GM19043 (cell line): ENCODE measurements at regions not wholly inside any gene's neighbourhood (a gene's known extent, or its start where the extent isn't known, plus 50 kb on each side); places are given as distances from the start of the nearest gene placed in this dataset.

Experiments
- ATAC-seq: cut with Tn5 transposase; IDR thresholded peaks from one replicate; pipeline ENCODE4 v1.9.1; 2021; ENCODE audit warnings: low read depth; ENCODE audit not compliant: unreplicated experiment

DNA sequence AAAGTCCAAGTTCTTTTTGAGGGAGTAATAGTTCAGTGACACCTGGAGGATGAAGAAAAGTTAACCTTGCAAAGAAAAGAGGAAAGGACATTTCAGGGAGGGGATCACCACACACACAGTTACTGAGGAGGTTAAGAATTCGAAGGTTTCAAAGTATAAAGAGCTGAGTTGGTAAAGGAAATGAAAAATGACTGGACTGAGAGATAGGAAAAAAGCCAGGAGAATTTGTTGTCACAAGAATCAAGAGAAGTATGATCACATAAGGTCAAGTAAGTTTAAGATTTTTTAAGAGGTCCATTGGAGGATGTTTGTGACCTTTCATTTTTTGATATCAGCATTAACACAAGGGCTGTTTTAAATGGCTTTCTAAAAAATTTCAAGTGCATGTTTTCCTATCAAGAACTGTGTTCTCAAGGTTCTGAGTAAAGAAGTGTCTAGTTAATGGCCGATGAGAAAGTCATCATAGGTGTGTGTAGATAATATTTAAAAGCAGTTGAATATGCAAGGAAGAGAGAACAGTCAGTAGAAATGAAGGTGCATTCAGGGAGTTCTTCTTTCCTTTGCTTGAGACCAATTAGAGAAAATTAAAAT lies 189.2 kb upstream of the RBMS3 start:
- no peak for ATAC-seq

DNA sequence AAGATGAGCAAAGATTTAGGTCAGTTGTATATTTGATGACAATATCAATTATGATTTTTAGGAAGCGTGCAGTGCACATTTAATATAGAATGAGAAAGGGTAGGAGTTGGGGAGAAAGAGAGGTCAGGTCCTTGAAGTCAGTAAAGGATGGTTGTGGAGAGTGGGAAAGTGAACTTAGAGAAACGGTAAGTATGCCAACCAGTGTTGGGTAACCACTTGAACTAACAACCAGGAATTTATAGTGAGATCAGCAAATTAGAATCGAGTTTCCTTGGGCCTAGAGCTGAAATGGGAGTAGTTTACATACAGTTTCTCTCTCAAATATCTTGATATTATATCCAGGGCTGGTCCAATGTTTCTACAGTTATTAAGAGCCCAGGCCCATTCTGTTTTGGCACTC lies 188.5 kb upstream of the RBMS3 start:
- ATAC-seq = no peak

DNA sequence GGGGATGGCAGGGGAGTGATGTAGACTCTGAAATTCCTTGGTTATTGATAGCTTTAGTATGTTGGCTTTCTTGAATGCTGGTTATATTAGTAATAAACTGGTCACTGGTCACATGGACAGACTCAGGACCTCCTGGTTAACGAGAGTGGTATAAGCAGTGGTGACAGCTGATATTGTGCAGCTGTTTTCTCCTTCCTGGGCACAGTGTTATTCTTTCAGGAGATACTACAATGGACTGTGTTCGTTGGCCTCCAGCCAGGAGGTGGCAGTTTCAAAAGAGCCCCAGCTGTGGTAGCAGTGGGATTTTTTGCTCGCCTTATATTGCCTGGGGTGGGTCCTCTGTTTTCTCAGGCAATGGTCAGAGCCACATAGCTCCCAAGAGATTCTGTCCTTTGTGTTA lies 181.6 kb upstream of the RBMS3 start:
- ATAC-seq = no peak

- no peak for ATAC-seq
Measured at GRCh38 chr3:29099775-29100174, 181.1 kb upstream of the RBMS3 start.

DNA sequence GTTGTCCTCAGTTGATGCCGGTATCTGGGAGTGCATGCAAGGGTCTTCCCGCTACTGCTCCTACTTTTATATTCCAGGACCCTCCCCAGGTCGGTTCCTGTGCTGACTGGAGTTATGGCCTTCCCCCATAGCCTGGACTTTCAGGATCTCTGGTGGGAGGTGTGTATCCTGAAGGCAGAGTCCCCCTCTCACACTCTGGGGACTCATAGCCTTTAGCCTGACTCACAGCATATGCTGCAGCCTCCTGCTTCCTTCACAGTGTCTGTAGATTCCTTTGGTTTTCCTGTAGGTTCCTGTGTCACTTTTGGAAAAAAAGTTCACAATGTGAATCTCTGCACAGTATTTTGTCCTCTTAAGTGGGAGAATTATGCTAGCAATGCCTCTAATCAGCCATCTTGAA lies 180.6 kb upstream of the RBMS3 start:
- ATAC-seq = no peak

DNA sequence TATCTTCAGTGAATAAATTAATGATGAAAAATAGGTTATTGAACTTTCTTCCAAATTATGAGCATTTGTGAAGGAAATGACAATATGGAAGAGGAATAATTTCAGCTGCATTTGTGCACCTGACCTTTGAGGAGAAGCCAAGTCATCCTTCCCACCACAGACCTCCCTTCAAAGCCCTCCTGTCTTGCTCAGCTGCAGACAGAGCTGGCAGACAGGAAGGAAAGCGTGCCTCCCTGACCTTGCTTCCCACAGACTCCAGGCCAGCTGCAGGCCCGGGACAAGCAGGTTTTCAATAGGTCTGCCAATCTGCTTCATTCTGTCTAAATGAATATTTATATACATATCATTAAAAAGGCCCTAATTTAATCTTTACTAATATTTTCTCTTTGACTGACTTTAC lies 152.9 kb upstream of the RBMS3 start:
- no peak for ATAC-seq

GRCh38 chr3:29137601-29138000 lies 143.3 kb upstream of the RBMS3 start:
- no peak for ATAC-seq

GRCh38 chr3:29138171-29138570 lies 142.7 kb upstream of the RBMS3 start:
- no peak for ATAC-seq

DNA sequence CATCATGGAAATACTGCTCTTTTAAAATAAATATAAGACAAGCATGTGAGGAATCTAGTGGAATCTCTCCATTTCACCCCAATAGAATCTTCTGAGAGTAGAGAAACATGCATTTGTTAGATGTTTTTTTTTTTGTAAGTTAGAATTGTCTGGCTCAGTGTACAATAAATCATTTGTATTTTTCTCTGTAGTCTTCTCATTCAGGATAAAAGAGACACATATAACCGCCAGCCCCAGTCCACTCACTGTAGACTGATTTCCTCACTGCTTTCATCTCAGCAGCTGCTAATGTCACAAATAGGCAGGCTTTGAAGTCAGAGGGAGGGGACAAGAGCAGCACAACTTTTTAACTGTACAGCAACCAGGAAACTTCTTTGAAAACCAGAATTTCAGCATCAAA lies 140.2 kb upstream of the RBMS3 start:
- no peak for ATAC-seq

DNA sequence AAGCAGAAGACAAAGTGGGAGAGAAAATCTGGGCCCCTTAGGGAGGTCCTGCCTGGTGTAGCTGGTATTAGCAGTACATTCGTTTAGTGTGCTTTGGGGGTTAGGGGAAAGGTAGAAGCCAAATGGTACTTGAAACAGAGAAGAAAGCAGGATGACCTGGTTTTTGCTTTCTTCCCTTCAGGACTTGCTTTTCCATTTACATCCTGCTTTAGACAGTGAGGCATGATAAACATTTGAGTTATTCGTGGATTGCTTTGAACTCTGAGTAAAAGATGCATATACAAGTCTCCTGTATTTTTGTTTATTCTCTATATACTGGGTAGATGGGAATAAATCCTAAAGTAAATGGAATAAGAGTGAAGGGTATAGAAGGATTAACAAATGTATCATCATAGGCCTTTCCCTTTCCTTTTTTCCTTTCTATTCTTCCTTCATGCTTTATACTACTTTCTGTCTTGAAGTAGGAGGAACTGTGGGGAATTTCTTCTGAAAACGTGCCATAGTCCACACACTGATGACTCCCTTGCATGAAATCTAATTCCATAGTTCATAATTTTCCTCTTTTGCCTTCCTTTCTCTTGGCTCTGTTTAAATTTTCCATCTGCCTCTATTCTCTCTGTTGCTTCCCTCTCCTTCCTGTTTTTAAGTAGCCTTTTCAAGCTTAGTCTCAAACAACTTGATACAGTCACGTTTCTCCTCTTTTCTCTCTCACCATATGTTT lies 139.5 kb upstream of the RBMS3 start:
- ATAC-seq = no peak

DNA sequence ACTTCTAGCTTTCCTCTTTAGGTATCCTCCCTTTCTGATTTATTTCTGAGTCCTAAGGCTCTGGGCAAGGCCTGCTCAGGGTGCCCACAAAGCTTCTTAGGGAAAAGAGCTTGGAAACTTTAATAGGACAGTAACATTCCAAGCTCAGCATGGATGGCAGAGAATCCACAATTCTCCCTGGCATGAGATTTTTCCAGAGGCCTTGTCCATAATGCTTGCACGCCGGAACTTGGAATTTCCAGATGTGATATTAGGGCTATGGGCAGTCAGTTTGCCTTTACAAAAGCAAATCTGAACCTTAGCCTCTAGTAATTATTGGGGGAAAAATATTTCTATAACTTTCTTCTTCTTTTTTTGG lies 139.0 kb upstream of the RBMS3 start:
- ATAC-seq = no peak

DNA sequence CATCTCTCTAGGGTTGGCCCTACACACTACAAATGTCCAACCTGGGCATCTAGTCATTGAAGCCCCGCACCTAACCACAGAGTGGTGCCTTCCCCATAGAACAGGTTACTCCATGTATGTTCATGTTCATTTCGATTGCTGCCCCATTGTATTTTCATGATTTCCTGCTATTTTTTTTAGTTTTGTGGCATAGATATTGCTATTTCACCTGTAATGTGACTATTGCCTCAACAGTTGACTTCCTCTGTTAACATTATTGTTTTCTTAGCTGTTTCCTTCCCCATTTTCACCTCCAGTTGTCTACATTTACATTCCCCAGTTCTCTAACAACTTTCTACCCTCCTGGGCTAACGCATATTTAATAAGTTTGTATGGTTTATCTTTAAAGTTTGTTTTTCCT lies 137.7 kb upstream of the RBMS3 start:
- no peak for ATAC-seq

DNA sequence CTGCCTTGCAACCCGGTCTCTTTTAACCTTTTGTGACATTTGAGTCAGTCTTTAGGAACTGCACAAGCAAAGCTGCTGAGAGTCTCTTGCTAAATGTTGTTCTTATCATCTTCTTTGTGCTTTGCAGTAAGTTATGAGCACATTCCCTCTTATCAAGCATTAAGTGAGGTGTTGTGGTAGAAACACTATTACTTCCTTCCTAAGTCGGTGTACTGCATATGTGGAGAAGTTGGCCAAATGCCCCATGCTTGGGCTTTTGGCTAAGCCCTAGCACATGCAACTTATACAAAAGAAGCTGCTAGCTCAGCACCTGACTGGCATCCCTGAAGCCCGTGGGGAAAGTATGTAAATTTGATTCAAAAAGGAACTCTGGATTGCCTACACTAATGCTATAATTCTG lies 136.5 kb upstream of the RBMS3 start:
- ATAC-seq = no peak

DNA sequence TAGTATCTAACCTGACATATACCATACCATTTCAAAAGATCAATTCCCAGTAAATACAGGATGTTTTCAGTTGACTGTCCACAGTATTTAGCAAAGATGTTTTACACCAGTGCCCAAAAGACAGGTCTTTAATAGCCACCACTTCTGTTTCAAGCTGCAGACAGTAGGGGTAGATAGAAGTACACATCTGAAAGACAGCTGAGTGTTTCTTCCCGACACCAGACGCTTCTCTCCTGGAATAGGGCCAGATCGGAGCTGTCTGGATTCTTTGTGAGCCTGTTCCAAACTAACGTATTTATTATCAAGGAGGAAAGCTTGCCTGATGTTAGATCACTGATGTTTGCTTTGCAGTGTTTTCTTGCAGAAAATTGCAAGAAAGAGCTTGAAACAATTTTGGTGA lies 136.1 kb upstream of the RBMS3 start:
- no peak for ATAC-seq

GRCh38 chr3:29145360-29145759 lies 135.5 kb upstream of the RBMS3 start:
- no peak for ATAC-seq

GRCh38 chr3:29152379-29152778 lies 128.5 kb upstream of the RBMS3 start:
- no peak for ATAC-seq

GRCh38 chr3:29153811-29154210 lies 127.1 kb upstream of the RBMS3 start:
- peak; percentile 79 for ATAC-seq

DNA sequence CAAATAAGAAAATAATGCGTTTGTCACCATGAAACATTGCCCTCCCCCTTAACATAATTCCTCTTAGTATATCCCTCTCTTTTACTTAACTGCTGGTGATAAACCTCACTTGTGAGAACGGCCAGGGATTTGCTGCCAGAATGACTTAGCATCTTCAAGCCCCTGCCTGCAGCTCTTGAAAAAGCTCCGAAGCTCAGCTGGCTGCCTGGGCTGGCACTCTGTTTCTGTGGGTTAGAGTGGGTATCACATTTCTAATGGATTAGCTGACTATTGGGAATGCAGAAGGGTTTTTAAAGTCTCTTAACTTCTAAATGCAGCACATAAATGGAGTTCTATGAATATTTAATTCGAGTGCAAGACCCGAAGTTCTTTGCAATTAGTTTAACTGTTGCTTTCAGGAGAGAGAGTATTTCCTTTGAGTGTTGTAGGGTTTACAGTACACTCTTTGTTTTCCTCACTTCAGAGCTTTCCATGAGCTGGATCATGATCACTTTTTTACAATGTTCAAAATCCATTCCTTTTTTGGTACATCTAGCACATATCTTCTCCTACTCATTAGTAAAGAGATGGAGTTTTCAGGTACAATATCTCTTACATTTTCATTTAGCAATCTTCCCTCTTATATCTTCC lies 124.7 kb upstream of the RBMS3 start:
- ATAC-seq = no peak

DNA sequence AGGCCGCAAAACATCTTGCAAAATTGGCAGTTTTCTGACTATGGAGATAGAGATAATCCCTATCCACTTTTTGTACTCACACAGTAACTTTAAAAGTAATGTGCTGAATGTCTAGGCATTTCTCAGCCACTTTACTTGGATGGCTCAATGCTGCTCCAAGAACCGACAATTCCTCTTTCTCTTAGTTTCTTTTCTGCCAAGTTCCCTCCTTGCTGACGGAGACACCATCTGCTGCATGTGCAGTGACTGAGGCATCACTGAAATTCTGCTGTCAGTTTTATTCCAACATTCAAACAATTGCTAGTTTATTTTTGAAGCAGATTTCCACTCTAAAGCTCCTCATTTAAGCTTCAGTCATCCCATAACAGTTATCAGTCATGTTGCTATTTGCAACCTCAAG lies 116.0 kb upstream of the RBMS3 start:
- ATAC-seq = no peak

DNA sequence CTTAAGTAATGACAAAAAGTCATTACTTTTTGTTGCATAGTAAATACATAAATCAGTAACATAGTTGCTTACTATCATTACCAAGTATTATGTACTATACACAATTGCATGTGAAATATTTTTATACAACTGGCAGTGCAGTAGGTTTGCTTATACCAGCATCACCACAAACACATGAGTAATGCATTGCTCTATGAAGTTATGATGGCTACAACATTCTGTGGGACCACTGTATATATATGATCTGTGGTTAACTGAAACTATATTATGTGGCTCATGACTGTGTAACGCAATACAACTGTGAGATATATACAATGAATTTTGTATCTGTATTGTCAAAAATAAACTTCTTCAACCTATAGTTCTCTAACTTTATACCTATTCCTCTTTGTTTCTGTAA lies 113.7 kb upstream of the RBMS3 start:
- ATAC-seq = no peak

DNA sequence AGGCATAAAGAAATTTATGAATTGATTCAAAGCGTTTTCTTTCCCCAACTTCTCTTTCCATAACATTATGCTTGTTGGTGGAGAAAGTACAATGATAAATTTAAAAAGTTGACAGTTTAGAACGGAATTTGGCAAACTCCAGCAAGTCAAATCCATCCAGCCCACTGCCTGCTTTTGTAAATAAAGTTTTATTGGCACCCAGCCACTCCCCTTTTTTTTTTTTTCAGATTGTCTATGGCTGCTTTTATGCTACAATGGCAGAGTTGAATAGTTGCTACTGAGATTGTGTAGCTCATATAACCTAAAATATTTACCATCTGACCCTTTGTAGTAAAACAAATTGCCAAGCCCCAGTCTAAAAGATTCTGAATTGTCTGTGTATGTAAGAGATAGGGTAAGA lies 112.8 kb upstream of the RBMS3 start:
- no peak for ATAC-seq

DNA sequence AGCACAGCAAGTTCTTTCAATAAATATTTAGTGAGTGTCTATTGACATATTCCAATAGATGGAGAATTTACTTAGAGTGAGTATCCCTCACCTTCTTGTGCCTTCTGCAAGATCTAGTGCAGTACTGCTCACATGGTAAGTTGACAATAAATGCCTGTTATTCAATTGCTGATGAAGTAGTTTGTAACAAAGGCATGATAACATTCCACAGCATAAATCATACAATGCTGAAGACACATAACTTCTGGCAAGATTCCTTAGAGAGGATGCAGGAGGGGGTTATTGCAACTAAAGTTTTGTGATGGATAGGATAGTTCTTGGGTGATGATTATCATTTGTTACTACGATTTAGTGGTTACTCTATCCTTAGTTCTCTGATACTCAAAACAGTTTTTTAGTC lies 112.2 kb upstream of the RBMS3 start:
- ATAC-seq = no peak
